ENCODE measurements at regions not wholly inside any gene's neighbourhood (a gene's known extent, or its start where the extent isn't known, plus 50 kb on each side); places are given as distances from the start of the nearest gene placed in this dataset.

GRCh38 chr5:54634089-54634488 lies 116.5 kb downstream of the SNX18 start:
- TF ChIP-seq POLR2A (IDR thresholded peaks at IDR 0.05), result no peak
- TF ChIP-seq CTCF (IDR thresholded peaks at IDR 0.05), result no peak

Measured in right lobe of liver (tissue), 4 donors.